NCI-H1436 treated with DMSO at 0.1 percent for 48 hours (cell line): ENCODE measurements at regions not wholly inside any gene's neighbourhood (a gene's known extent, or its start where the extent isn't known, plus 50 kb on each side); places are given as distances from the start of the nearest gene placed in this dataset.

Source experiments
- DNase-seq: peaks from one replicate; lab custom pipeline; 2025; lab: John Stamatoyannopoulos, UW

GRCh38 chr10:33542752-33543505 is 208.5 kb upstream of the NRP1 start:
- no peak for DNase-seq

DNA sequence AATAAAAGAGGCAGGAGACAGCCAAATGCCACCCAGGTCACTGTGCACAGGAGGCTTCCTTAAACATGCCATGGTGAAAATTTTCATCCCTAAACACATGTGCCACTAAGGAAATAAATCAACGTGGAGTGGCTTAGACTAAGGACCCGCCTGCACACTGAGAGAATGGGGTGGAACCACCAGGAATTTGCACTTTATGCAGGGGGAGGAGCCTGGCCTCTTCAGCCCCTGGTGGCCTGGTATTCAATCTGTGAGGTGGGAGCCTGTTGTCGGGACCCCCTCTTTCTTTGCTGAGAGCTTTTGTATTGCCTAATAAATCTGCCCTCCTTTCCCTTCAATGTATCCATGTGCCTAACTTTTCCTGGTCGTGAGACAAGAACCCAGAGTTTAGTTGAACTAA is 204.6 kb upstream of the NRP1 start:
- DNase-seq: no peak

DNA sequence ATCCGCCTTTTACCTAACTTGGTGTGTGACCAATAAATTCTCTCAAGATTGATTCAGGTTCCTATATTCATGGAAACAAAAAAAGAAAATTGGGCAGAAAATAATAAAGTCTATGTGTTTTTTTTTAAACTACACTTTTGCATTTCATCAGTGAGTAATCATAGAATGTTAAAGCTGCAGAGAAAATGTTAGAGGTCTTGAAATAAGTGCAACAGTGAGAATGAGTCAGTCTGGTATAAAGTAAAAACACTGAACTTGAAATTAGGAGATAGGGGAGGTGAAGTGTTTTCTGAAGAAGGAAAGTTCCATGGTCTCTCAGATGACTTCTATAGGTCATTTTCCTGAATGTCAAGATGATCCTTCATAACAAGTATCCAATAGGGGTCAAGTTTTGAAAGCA is 202.6 kb upstream of the NRP1 start:
- DNase-seq: no peak

GRCh38 chr10:33536508-33536907 is 202.0 kb upstream of the NRP1 start:
- no peak for DNase-seq

DNA sequence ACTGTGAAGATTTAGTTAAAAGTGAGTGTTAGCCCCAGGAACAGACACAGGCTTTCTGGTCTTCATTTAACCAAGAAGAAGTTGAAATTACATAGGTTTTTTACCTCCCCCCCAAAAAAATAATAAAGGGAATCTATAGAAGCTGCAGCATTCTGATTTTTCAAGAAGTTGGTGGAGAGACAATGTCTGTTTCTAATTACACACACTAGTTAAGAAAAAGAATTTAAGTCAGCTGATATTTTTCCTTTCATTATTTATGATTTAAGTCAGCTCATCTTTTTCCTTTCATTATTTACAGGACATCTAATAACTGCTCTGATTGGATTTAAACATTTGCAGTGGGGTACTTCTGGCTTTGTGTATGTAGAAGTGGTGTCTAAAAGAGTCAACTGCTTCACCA is 201.4 kb upstream of the NRP1 start:
- no peak for DNase-seq

GRCh38 chr10:33534416-33534815 is 199.9 kb upstream of the NRP1 start:
- no peak for DNase-seq

GRCh38 chr10:33533612-33534011 is 199.1 kb upstream of the NRP1 start:
- DNase-seq: no peak

DNA sequence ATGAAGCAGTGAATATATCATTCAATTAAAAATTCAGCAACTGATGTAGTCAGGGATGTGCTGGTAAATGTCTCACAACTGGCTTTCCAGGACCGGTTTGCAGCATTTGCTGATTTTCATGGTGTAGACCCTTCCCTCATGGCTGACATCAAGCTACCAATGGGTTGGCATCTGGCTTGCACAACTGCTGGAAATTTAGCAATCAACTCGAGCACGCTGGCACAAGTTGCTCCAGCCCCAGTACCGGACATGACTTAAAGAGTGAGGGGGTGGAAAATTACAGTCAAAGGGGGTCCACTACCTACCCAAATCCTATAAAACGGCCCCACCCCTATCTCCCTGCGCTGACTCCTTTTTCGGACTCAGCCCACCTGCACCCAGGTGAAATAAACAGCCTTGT is 198.4 kb upstream of the NRP1 start:
- no peak for DNase-seq

DNA sequence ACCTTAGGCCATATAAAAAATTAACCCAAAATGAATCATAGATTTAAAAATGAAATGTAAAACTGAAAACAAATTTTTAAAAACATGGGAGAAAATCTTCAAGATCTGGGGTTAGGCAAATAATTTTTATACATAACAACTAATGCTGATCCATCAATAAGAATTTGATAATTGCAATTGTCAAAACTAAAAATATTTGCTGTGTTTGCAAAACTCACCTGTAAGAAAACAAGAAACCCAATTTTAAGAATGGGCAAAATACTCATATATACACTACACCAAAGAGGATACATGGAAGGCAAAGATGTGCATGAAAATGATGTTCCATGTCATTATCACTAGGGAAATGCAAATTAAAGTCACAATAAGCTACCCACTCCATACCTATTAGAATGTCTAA is 194.8 kb upstream of the NRP1 start:
- no peak for DNase-seq

DNA sequence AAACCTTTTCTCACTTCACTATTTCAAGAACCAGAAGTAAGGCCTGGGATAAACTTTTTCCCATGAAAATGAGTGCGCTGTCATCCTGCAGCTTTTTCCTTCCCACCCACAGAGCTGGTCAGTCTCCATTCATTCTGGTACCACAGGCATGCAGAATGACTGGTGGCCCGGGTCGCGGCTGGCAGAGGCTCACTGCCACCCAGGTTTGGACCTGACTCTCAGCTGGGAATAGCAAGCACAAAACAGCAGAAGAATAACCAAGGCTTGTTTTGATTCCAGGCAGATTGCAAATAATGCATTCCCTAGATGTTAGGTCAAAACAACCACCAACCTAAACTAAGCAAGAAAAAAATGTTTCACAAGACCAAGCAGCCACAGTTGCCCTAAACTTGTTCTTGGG is 190.5 kb upstream of the NRP1 start:
- DNase-seq: no peak

GRCh38 chr10:33524041-33524440 is 189.6 kb upstream of the NRP1 start:
- no peak for DNase-seq

DNA sequence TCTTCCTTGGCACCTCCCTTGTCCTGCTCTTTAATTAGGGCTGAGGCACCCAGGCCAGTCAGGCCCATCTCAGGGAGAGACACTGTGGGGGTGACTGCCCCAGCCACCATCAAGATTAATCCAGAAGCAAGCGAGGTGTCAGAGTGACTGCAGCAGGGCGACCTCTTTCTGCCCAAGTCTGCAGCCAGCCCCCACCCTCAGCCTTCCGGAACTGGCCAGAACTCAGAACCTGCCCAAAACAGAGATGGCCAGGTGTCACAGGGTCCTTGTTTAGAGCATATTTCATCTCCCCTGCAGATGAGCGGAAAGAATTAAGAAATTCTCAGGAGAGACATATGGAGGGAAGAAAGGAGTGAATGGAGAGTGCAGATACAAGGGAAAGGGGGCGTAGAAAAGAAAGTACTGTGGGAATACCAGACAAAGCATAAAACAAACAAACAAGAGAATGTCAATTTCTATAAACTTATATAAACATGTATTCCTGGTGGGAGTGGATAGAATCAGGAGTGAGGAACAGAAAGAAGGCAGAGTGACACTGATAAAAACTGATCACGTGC is 188.8 kb upstream of the NRP1 start:
- DNase-seq: no peak

DNA sequence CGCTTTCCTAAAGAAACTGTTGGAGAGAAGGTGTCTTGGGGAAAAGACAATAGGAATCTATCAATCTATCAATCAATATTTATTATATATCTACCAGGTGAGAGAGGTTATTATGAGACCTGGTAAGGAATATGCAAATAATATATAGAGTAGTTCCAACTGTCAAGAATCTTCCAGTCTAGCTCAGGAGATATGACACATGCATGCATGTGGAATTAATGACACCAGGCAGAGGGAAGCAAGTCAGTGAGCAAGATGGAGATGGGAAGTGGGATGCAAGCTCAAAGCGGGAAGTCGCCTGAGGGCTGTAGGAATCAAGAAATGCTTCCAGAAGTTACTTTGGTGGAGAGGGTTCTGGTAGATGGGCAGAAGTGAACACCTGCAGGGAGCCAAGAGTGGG is 187.4 kb upstream of the NRP1 start:
- no peak for DNase-seq

DNA sequence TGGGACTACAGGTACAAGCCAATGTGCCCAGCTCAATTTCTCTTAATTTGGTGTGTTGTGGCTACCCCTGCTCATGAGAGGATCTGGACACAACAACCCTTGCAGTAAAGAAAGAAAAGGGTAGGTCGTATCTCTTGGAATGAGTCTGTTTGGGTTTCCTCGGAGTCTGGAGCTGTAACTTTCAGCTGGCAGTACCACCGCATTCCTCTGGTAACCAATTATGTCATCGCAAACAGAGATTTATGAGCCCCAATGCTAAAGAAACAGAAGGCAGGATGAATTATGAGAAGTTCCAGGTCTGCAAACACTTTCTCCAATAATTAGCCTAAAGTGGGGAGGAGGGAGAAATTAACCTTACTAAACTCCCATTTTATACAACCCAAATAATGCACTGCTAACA is 186.6 kb upstream of the NRP1 start:
- no peak for DNase-seq

DNA sequence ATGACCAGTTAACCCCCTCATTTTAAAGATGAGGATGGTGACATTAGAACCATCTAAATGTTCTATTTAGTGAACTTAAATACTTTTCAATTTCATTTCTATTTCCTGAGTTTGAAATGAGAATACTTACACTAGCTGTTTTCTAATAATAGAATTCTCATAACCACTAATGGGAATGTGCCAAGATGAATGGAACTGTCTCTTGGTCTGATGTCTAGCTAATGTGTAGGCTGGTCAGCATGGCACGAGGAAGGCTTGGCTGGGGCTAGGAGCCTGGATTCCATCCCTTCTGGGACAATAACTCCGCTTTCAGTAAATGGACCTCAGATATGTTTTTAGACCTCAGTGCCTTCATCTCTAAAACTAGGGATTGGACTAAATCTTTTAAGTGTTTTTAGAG is 185.8 kb upstream of the NRP1 start:
- no peak for DNase-seq

GRCh38 chr10:33519130-33519860 is 184.8 kb upstream of the NRP1 start:
- no peak for DNase-seq

DNA sequence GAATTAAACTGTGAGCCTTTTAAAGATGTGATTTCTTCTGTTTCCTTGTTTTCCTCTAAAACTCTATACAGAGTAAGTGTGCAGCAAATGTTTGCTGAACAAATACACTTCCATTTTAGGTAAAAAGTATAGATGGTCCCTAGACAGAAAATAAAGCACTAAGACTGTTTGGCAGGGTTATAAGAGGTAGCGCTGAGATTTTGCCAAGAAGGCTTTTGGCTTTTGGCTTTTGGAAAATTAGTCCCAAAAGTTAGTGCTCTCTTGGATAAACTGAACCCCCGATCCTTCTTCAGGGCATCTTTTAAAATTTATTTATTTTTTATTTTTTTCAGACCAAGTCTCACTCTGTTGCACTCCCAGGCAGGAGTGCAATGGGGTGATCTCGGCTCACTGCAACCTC is 175.7 kb upstream of the NRP1 start:
- DNase-seq: no peak

DNA sequence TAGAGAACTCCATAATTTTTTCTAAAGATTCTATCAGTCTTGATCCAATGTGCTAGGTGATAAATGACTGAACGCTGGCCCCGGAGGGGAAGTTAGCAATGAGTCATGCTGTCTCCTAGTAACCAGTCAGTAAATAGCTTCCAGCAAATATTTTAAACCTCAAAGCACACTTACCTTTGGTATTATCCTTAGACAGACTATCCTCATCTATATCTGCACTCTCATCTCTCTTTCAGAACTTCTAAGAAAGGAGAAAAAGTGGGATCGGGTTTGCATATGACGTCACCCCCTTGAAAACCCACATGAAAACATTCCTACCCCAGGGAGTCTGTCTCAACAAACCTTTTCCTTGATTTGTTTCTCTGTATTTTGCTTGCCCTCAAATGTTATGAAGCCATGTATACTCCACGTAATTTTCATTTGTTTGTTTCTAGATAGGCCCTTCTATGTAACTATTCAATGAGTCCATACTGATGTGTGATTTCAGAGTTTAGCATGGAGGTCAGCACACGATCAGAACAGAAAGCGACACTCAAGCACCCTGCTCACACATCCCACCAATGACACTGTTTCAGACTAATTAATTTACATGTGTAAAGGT is 174.9 kb upstream of the NRP1 start:
- DNase-seq: peak; percentile 46

GRCh38 chr10:33507662-33508425 is 173.4 kb upstream of the NRP1 start:
- no peak for DNase-seq

DNA sequence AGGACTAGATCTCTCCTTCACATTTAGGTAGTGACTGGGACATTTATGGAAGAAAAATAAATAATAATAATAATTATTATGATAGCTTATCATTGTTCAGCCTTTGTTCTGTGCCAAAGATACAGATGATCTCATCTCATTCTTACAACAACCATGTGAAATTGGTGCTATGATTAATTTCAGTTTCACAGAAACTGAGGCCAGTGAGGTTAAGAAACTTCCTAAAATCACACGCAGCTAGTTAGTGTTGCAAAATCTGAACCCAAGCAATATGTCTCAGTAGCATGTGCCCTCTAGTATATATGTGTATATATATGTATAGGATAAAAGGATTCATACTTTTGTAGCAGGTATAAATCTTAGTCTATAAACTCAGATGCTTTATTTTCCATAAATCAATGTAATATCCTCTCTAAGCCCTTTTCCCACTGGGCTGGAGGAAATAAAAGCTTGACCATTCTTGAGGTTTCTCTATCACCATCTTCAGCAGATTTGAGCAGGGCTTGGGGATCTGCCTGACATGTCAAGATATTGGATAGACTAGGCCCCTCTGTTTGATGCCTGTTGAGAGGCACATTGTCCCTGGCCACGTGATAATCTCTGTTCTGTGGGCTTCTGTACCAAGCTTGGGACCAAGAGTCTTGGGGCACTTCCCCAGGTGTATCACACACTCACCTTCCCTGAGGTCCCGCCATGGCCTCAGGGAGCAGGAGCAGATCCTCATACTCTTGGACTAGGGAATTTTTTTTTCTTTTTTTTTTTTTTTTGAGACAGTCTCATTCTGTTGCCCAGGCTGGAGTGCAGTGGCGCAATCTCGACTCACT is 172.6 kb upstream of the NRP1 start:
- no peak for DNase-seq

GRCh38 chr10:33506391-33506790 is 171.9 kb upstream of the NRP1 start:
- no peak for DNase-seq
